GM19397 (cell line): ENCODE measurements at regions not wholly inside any gene's neighbourhood (a gene's known extent, or its start where the extent isn't known, plus 50 kb on each side); places are given as distances from the start of the nearest gene placed in this dataset.

Experiments used
- ATAC-seq: cut with Tn5 transposase; IDR thresholded peaks from one replicate; pipeline ENCODE4 v1.9.1; 2021; ENCODE audit warnings: mild to moderate bottlenecking, moderate library complexity; ENCODE audit not compliant: unreplicated experiment

GRCh38 chr10:33454554-33454953 lies 120.1 kb upstream of the NRP1 start:
- ATAC-seq: no peak

GRCh38 chr10:33453081-33454025 lies 118.9 kb upstream of the NRP1 start:
- ATAC-seq: no peak

GRCh38 chr10:33448421-33449140 lies 114.1 kb upstream of the NRP1 start:
- no peak for ATAC-seq

- no peak for ATAC-seq
Measured at GRCh38 chr10:33441561-33441960, 107.1 kb upstream of the NRP1 start.

- no peak for ATAC-seq
Measured at GRCh38 chr10:33434933-33435332, 100.5 kb upstream of the NRP1 start.

- no peak for ATAC-seq
Measured at GRCh38 chr10:33428682-33429081, 94.2 kb upstream of the NRP1 start.

GRCh38 chr10:33423154-33423529 lies 88.7 kb upstream of the NRP1 start:
- ATAC-seq: no peak

GRCh38 chr10:33422471-33423153 lies 88.1 kb upstream of the NRP1 start:
- ATAC-seq: no peak

- no peak for ATAC-seq
Measured at GRCh38 chr10:33421789-33422462, 87.5 kb upstream of the NRP1 start.

GRCh38 chr10:33419311-33419710 lies 84.8 kb upstream of the NRP1 start:
- no peak for ATAC-seq

- no peak for ATAC-seq
Measured at GRCh38 chr10:33418301-33418700, 83.8 kb upstream of the NRP1 start.

GRCh38 chr10:33416691-33417090 lies 82.2 kb upstream of the NRP1 start:
- no peak for ATAC-seq

GRCh38 chr10:33416209-33416608 lies 81.7 kb upstream of the NRP1 start:
- ATAC-seq: no peak

GRCh38 chr10:33414841-33415240 lies 80.4 kb upstream of the NRP1 start:
- no peak for ATAC-seq

GRCh38 chr10:33412653-33413361 lies 78.3 kb upstream of the NRP1 start:
- ATAC-seq: no peak

- ATAC-seq: no peak
Measured at GRCh38 chr10:33412241-33412640, 77.8 kb upstream of the NRP1 start.

GRCh38 chr10:33410860-33411234 lies 76.4 kb upstream of the NRP1 start:
- ATAC-seq: no peak

- ATAC-seq: no peak
Measured at GRCh38 chr10:33410096-33410859, 75.8 kb upstream of the NRP1 start.

- ATAC-seq: no peak
Measured at GRCh38 chr10:33406596-33406995, 72.1 kb upstream of the NRP1 start.
